ENCODE measurements at regions not wholly inside any gene's neighbourhood (a gene's known extent, or its start where the extent isn't known, plus 50 kb on each side); places are given as distances from the start of the nearest gene placed in this dataset.
"Not testable (repeated sequence)": the region's sequence is repeated elsewhere in the genome, so short reads cannot be mapped to it uniquely, and the experiment has no call there.

GRCh38 chr18:1152958-1153357 lies 248.3 kb downstream of the ADCYAP1 start:
- H3K27me3 ChIP-seq (replicated peaks; ENCODE audit: control insufficient read depth, insufficient read depth, low read length, poor library complexity, severe bottlenecking); H3K36me3 ChIP-seq (ENCODE audit: control insufficient read depth, insufficient read depth, low read length); H3K9me3 ChIP-seq (ENCODE audit: control insufficient read depth, low read length); H3K4me1 ChIP-seq (ENCODE audit: control insufficient read depth, insufficient read depth, low read length, poor library complexity, severe bottlenecking); H3K4me3 ChIP-seq (ENCODE audit: insufficient read depth, low read depth, low read length, poor library complexity, severe bottlenecking); H3K27ac ChIP-seq (ENCODE audit: insufficient read depth, low read length, poor library complexity, severe bottlenecking); DNase-seq: not testable (repeated sequence)

GRCh38 chr18:1173593-1173992 lies 268.9 kb downstream of the ADCYAP1 start:
- Histone ChIP-seq H3K27me3 (replicated peaks; ENCODE audit: control insufficient read depth, insufficient read depth, low read length, poor library complexity, severe bottlenecking) (no peaks in the 10 kb centered on the region), H3K9me3 (ENCODE audit: control insufficient read depth, low read length) (no peaks in the 10 kb centered on the region), H3K4me1 (ENCODE audit: control insufficient read depth, insufficient read depth, low read length, poor library complexity, severe bottlenecking) (no peaks in the 10 kb centered on the region), H3K4me3 (ENCODE audit: insufficient read depth, low read depth, low read length, poor library complexity, severe bottlenecking) (no peak overlapping the region), H3K36me3 (ENCODE audit: control insufficient read depth, insufficient read depth, low read length) (no peaks in the 10 kb centered on the region), H3K27ac (ENCODE audit: insufficient read depth, low read length, poor library complexity, severe bottlenecking) (no peak overlapping the region)
- no peak for DNase-seq

GRCh38 chr18:1177232-1177631 lies 272.6 kb downstream of the ADCYAP1 start:
- Histone ChIP-seq H3K4me1 (ENCODE audit: control insufficient read depth, insufficient read depth, low read length, poor library complexity, severe bottlenecking) (no peaks in the 10 kb centered on the region), H3K4me3 (ENCODE audit: insufficient read depth, low read depth, low read length, poor library complexity, severe bottlenecking) (no peak overlapping the region), H3K36me3 (ENCODE audit: control insufficient read depth, insufficient read depth, low read length) (no peaks in the 10 kb centered on the region), H3K27ac (ENCODE audit: insufficient read depth, low read length, poor library complexity, severe bottlenecking) (no peak overlapping the region), H3K9me3 (ENCODE audit: control insufficient read depth, low read length) (no peaks in the 10 kb centered on the region), H3K27me3 (replicated peaks; ENCODE audit: control insufficient read depth, insufficient read depth, low read length, poor library complexity, severe bottlenecking) (no peaks in the 10 kb centered on the region)
- DNase-seq, result no peak

- no peaks in the 10 kb centered on the region for H3K27me3 ChIP-seq (replicated peaks; ENCODE audit: control insufficient read depth, insufficient read depth, low read length, poor library complexity, severe bottlenecking)
These were observed 286.7 kb downstream of the ADCYAP1 start for GRCh38 chr18:1191341-1191740.

GRCh38 chr18:1213126-1213525 lies 308.5 kb downstream of the ADCYAP1 start:
- Histone ChIP-seq H3K27me3 (replicated peaks; ENCODE audit: control insufficient read depth, insufficient read depth, low read length, poor library complexity, severe bottlenecking) (no peaks in the 10 kb centered on the region), H3K9me3 (ENCODE audit: control insufficient read depth, low read length) (no peaks in the 10 kb centered on the region), H3K4me1 (ENCODE audit: control insufficient read depth, insufficient read depth, low read length, poor library complexity, severe bottlenecking) (no peaks in the 10 kb centered on the region), H3K27ac (ENCODE audit: insufficient read depth, low read length, poor library complexity, severe bottlenecking) (no peak overlapping the region), H3K4me3 (ENCODE audit: insufficient read depth, low read depth, low read length, poor library complexity, severe bottlenecking) (no peak overlapping the region), H3K36me3 (ENCODE audit: control insufficient read depth, insufficient read depth, low read length) (no peaks in the 10 kb centered on the region)
- no peak for DNase-seq

More at GRCh38 chr18:1191341-1191740, 286.7 kb downstream of the ADCYAP1 start:
- H3K36me3 ChIP-seq (ENCODE audit: control insufficient read depth, insufficient read depth, low read length), result no peaks in the 10 kb centered on the region
- H3K27ac ChIP-seq (ENCODE audit: insufficient read depth, low read length, poor library complexity, severe bottlenecking), result no peak overlapping the region
- no peaks in the 10 kb centered on the region for H3K9me3 ChIP-seq (ENCODE audit: control insufficient read depth, low read length)
- H3K4me3 ChIP-seq (ENCODE audit: insufficient read depth, low read depth, low read length, poor library complexity, severe bottlenecking), result no peak overlapping the region
- DNase-seq, result no peak
- H3K4me1 ChIP-seq (ENCODE audit: control insufficient read depth, insufficient read depth, low read length, poor library complexity, severe bottlenecking), result no peaks in the 10 kb centered on the region

- Histone ChIP-seq H3K27ac (ENCODE audit: insufficient read depth, low read length, poor library complexity, severe bottlenecking) (no peak overlapping the region), H3K4me3 (ENCODE audit: insufficient read depth, low read depth, low read length, poor library complexity, severe bottlenecking) (no peak overlapping the region), H3K27me3 (replicated peaks; ENCODE audit: control insufficient read depth, insufficient read depth, low read length, poor library complexity, severe bottlenecking) (no peaks in the 10 kb centered on the region), H3K9me3 (ENCODE audit: control insufficient read depth, low read length) (no peaks in the 10 kb centered on the region), H3K36me3 (ENCODE audit: control insufficient read depth, insufficient read depth, low read length) (no peaks in the 10 kb centered on the region), H3K4me1 (ENCODE audit: control insufficient read depth, insufficient read depth, low read length, poor library complexity, severe bottlenecking) (no peaks in the 10 kb centered on the region)
- no peak for DNase-seq
These were observed 318.2 kb downstream of the ADCYAP1 start for GRCh38 chr18:1222880-1223279.

GRCh38 chr18:1227025-1227424 lies 322.4 kb downstream of the ADCYAP1 start:
- Histone ChIP-seq H3K27me3 (replicated peaks; ENCODE audit: control insufficient read depth, insufficient read depth, low read length, poor library complexity, severe bottlenecking) (no peaks in the 10 kb centered on the region), H3K36me3 (ENCODE audit: control insufficient read depth, insufficient read depth, low read length) (no peaks in the 10 kb centered on the region), H3K4me3 (ENCODE audit: insufficient read depth, low read depth, low read length, poor library complexity, severe bottlenecking) (no peak overlapping the region), H3K9me3 (ENCODE audit: control insufficient read depth, low read length) (peaks cover 3% of the 10 kb centered on the region), H3K4me1 (ENCODE audit: control insufficient read depth, insufficient read depth, low read length, poor library complexity, severe bottlenecking) (no peaks in the 10 kb centered on the region), H3K27ac (ENCODE audit: insufficient read depth, low read length, poor library complexity, severe bottlenecking) (no peak overlapping the region)
- no peak for DNase-seq

- H3K4me3 ChIP-seq (ENCODE audit: insufficient read depth, low read depth, low read length, poor library complexity, severe bottlenecking), result no peak overlapping the region
- no peak overlapping the region for H3K27ac ChIP-seq (ENCODE audit: insufficient read depth, low read length, poor library complexity, severe bottlenecking)
- H3K27me3 ChIP-seq (replicated peaks; ENCODE audit: control insufficient read depth, insufficient read depth, low read length, poor library complexity, severe bottlenecking), result no peaks in the 10 kb centered on the region
- H3K9me3 ChIP-seq (ENCODE audit: control insufficient read depth, low read length), result peaks cover 3% of the 10 kb centered on the region
- no peak for DNase-seq
- no peaks in the 10 kb centered on the region for H3K36me3 ChIP-seq (ENCODE audit: control insufficient read depth, insufficient read depth, low read length)
- H3K4me1 ChIP-seq (ENCODE audit: control insufficient read depth, insufficient read depth, low read length, poor library complexity, severe bottlenecking), result no peaks in the 10 kb centered on the region
These were observed 325.0 kb downstream of the ADCYAP1 start for GRCh38 chr18:1229634-1230033.

- no peak overlapping the region for H3K4me3 ChIP-seq (ENCODE audit: insufficient read depth, low read depth, low read length, poor library complexity, severe bottlenecking)
- H3K27ac ChIP-seq (ENCODE audit: insufficient read depth, low read length, poor library complexity, severe bottlenecking), result no peak overlapping the region
- peaks cover 3% of the 10 kb centered on the region for H3K9me3 ChIP-seq (ENCODE audit: control insufficient read depth, low read length)
- DNase-seq, result no peak
- H3K4me1 ChIP-seq (ENCODE audit: control insufficient read depth, insufficient read depth, low read length, poor library complexity, severe bottlenecking), result no peaks in the 10 kb centered on the region
- H3K36me3 ChIP-seq (ENCODE audit: control insufficient read depth, insufficient read depth, low read length), result no peaks in the 10 kb centered on the region
- no peaks in the 10 kb centered on the region for H3K27me3 ChIP-seq (replicated peaks; ENCODE audit: control insufficient read depth, insufficient read depth, low read length, poor library complexity, severe bottlenecking)
These were observed 328.2 kb downstream of the ADCYAP1 start for GRCh38 chr18:1232867-1233266.

- no peaks in the 10 kb centered on the region for H3K27me3 ChIP-seq (replicated peaks; ENCODE audit: control insufficient read depth, insufficient read depth, low read length, poor library complexity, severe bottlenecking)
- DNase-seq, result no peak
- no peaks in the 10 kb centered on the region for H3K9me3 ChIP-seq (ENCODE audit: control insufficient read depth, low read length)
- H3K27ac ChIP-seq (ENCODE audit: insufficient read depth, low read length, poor library complexity, severe bottlenecking), result no peak overlapping the region
- H3K4me1 ChIP-seq (ENCODE audit: control insufficient read depth, insufficient read depth, low read length, poor library complexity, severe bottlenecking), result no peaks in the 10 kb centered on the region
- H3K36me3 ChIP-seq (ENCODE audit: control insufficient read depth, insufficient read depth, low read length), result no peaks in the 10 kb centered on the region
- H3K4me3 ChIP-seq (ENCODE audit: insufficient read depth, low read depth, low read length, poor library complexity, severe bottlenecking), result no peak overlapping the region
These were observed 336.0 kb downstream of the ADCYAP1 start for GRCh38 chr18:1240701-1241100.
